Lower leg skin (tissue), 4 donors: ENCODE measurements at regions not wholly inside any gene's neighbourhood (a gene's known extent, or its start where the extent isn't known, plus 50 kb on each side); places are given as distances from the start of the nearest gene placed in this dataset.

ENCODE experiments used
- DNase-seq, 2 donors: peaks; one replicate each; pipeline ENCODE4 v3.0.0-alpha.2; 2019; ENCODE audit warnings: low spot score in 2 of 2
- H3K4me3 ChIP-seq: fragments of 200-600 bp; sonication (generic); 2 replicates; pipeline ENCODE4 v1.5.1; 2017; ENCODE audit warnings: mild to moderate bottlenecking, low read depth; ENCODE audit not compliant: poor library complexity, severe bottlenecking
- POLR2A ChIP-seq, 2 donors: fragments of 450-650 bp; IDR thresholded peaks; one replicate each; pipeline ENCODE4 v1.6.1; 2016 to 2017; ENCODE audit warnings: antibody characterized with exemption in 2 of 2, mild to moderate bottlenecking in 1 of 2, moderate library complexity in 1 of 2
- WGBS, 2 donors: methylation state at CpG; one replicate each; pipeline ENCODE4 v1.1.5; 2018; 5-methylcytosine and 5-hydroxymethylcytosine counted together
- intact Hi-C: fragments of 100-400 bp; cut with DNase I; formaldehyde crosslinking; loops from one replicate; pipeline ENCODE4 v1.15.0; 2023; ENCODE audit warnings: low total_unique reads
- TF ChIP-seq, protein P1 (sequence below), 3 donors: fragments of 450-650 bp; IDR thresholded peaks; one replicate each; pipeline ENCODE4 v1.5.1; 2016; ENCODE audit warnings: antibody characterized with exemption in 3 of 3, mild to moderate bottlenecking in 3 of 3, moderate library complexity in 2 of 3

DNA sequence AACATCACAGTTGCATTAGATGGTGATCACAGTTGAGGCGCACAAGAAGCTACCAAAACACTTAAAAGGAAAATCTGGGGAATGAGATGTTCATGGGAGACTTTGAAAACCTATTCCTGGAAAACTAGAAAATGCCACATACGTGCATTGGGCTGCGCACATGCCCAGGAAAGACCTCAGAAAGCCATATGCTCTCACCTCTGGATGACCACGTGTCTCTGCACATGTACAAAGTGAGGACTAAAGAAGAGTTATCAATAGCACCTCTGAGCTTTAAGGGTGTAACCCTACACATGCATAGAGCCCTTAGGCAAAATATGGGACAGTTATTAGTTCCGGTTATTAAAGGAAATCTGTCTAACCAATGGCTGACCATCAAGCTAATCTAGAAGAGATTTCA, 77.7 kb downstream of the CRPPA start:
- intact Hi-C loops: no loop called here
- no peak for TF ChIP-seq POLR2A (IDR thresholded peaks at IDR 0.05)
- TF ChIP-seq, protein P1, sequence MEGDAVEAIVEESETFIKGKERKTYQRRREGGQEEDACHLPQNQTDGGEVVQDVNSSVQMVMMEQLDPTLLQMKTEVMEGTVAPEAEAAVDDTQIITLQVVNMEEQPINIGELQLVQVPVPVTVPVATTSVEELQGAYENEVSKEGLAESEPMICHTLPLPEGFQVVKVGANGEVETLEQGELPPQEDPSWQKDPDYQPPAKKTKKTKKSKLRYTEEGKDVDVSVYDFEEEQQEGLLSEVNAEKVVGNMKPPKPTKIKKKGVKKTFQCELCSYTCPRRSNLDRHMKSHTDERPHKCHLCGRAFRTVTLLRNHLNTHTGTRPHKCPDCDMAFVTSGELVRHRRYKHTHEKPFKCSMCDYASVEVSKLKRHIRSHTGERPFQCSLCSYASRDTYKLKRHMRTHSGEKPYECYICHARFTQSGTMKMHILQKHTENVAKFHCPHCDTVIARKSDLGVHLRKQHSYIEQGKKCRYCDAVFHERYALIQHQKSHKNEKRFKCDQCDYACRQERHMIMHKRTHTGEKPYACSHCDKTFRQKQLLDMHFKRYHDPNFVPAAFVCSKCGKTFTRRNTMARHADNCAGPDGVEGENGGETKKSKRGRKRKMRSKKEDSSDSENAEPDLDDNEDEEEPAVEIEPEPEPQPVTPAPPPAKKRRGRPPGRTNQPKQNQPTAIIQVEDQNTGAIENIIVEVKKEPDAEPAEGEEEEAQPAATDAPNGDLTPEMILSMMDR (IDR thresholded peaks at IDR 0.05): no peak
- H3K4me3 ChIP-seq: no peak overlapping the region
- DNase-seq: no peak
- 91 to 93% methylated on average over 5 of the region's 5 CpGs for WGBS, 2 donors

DNA sequence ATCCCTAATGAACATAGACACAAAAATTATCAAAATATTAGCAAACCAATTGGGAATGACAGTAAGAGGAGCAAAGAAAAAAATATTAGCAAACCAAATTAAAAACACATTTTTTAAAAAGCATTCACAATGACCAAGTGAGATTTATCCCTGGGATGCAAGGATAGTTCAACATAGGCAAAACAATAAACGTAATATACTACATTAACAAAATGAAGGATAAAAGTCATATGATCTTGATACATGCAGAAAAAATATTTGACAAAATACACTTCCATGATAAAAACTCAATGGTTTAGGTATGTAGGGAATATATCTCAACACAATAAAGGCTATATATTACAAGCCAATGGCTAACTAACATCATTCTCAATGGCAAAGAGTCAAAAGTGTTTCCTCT, 83.3 kb downstream of the CRPPA start:
- no peak for DNase-seq
- 100% methylated on average over 1 of the region's 1 CpG for WGBS, 2 donors
- TF ChIP-seq POLR2A (IDR thresholded peaks at IDR 0.05): no peak
- TF ChIP-seq, protein P1 (IDR thresholded peaks at IDR 0.05): no peak
- H3K4me3 ChIP-seq: no peak overlapping the region
- intact Hi-C loops: no loop called here

DNA sequence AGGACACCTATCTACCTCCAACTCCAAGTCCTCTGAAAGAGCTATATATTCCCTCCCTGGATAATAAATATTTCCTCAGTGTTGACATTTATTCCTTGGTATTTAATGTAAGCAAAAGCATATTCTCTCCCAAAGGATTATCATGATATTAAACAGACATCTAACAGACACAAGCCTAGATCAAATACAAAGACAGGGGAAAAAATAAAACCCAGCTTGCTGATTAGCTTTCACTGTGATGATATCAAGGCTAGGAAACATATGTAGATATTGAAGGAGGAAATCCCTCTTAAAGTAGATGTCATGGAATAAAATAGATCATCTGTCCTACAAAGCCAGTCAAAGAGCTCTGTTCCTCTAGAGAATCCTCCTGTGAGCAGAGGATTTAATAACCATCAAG, 95.2 kb downstream of the CRPPA start:
- TF ChIP-seq POLR2A (IDR thresholded peaks at IDR 0.05): no peak
- TF ChIP-seq, protein P1 (IDR thresholded peaks at IDR 0.05): no peak
- DNase-seq: no peak
- no peak overlapping the region for H3K4me3 ChIP-seq
- intact Hi-C loops: no loop called here

DNA sequence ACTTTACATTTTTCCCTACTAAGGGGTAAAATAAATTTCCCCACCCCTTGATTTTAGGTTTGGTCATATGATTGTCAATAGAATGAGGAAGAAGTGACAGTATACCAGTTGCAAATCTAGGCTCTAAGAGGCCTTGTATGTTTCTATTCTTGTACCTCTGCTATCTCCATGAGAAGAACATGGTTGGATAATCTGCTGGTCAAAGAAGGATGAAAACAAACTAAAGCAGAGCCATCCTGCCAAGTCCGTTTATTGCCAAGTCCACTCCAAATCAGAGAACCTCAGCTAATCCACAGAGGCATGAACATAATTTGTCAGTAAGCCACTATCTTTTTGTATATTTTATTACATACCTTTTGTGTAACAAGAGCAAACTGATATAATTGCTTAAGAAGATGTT, 98.0 kb downstream of the CRPPA start:
- DNase-seq: no peak

DNA sequence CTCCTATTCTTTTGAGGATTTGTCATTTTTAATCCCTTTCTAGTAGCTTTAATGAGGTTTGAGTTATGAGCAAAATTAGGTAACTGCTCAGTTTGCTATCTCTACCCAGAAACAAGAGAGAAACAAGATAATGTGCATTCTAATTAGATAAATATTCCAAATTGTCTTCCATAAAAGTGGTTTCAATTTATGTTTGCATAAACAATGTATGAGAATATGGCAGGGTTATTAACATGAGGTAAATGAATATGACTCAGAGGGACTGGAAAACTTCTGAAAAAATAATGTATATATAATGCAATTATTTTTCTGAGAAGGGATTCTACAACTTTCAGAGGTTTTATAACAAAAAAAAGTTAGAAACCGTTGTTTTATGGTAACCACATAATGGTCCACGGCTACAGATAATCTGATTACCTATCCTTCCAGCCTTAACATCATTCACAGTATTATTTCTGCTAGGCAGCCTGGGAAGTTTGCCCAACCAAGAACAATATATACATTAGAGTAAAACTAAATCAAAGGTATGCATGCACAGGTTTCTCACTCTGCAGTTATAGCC, 101.2 kb downstream of the CRPPA start:
- intact Hi-C loops: no loop called here
- H3K4me3 ChIP-seq: no peak overlapping the region
- whole genome bisulfite sequencing, 2 donors: 76 to 82% methylated on average over 2 of the region's 2 CpGs
- TF ChIP-seq, protein P1 (IDR thresholded peaks at IDR 0.05): no peak
- no peak for TF ChIP-seq POLR2A (IDR thresholded peaks at IDR 0.05)
- DNase-seq: no peak

More for the DNA sequence above, 98.0 kb downstream of the CRPPA start:
- no peak overlapping the region for H3K4me3 ChIP-seq
- TF ChIP-seq, protein P1 (IDR thresholded peaks at IDR 0.05): no peak
- no peak for TF ChIP-seq POLR2A (IDR thresholded peaks at IDR 0.05)
- intact Hi-C loops: no loop called here
- 94 to 100% methylated on average over 1 of the region's 1 CpG for WGBS, 2 donors
